Left renal cortex interstitium (tissue), 4 donors: ENCODE measurements at regions not wholly inside any gene's neighbourhood (a gene's known extent, or its start where the extent isn't known, plus 50 kb on each side); places are given as distances from the start of the nearest gene placed in this dataset.
A peak's percentile ranks its signal among the peaks of the same experiment; 100 is the strongest.

Experiments
- DNase-seq, 4 donors: peaks; one replicate each; pipeline ENCODE4 v3.0.0-alpha.2; 2013; ENCODE audit warnings: low read depth in 4 of 4, low spot score in 2 of 4, missing footprints in 1 of 4

GRCh38 chr1:218965821-218966220 lies 207.9 kb upstream of the LYPLAL1 start:
- no peak for DNase-seq

- no peak for DNase-seq
These were observed 206.4 kb upstream of the LYPLAL1 start for GRCh38 chr1:218967254-218967653.

GRCh38 chr1:218967836-218968235 lies 205.8 kb upstream of the LYPLAL1 start:
- no peak for DNase-seq

- no peak for DNase-seq
These were observed 204.7 kb upstream of the LYPLAL1 start for GRCh38 chr1:218969006-218969405.

- DNase-seq, result no peak
These were observed 203.2 kb upstream of the LYPLAL1 start for GRCh38 chr1:218970397-218970990.

GRCh38 chr1:218971156-218971555 lies 202.5 kb upstream of the LYPLAL1 start:
- peak in 3 of 4 donors; percentile 11 to 50 (median 25) for DNase-seq

- DNase-seq, result no peak
These were observed 192.8 kb upstream of the LYPLAL1 start for GRCh38 chr1:218980881-218981280.

- DNase-seq, result no peak
These were observed 191.2 kb upstream of the LYPLAL1 start for GRCh38 chr1:218982482-218982881.

GRCh38 chr1:218983433-218983832 lies 190.2 kb upstream of the LYPLAL1 start:
- no peak for DNase-seq

GRCh38 chr1:218983848-218984247 lies 189.8 kb upstream of the LYPLAL1 start:
- no peak for DNase-seq

- no peak for DNase-seq
These were observed 188.2 kb upstream of the LYPLAL1 start for GRCh38 chr1:218985424-218985984.

- no peak for DNase-seq
These were observed 186.9 kb upstream of the LYPLAL1 start for GRCh38 chr1:218986816-218987215.

- DNase-seq, result no peak
These were observed 183.7 kb upstream of the LYPLAL1 start for GRCh38 chr1:218990019-218990418.

GRCh38 chr1:218991089-218991488 lies 182.6 kb upstream of the LYPLAL1 start:
- DNase-seq, result no peak

- no peak for DNase-seq
These were observed 179.1 kb upstream of the LYPLAL1 start for GRCh38 chr1:218994615-218995014.

- no peak for DNase-seq
These were observed 178.5 kb upstream of the LYPLAL1 start for GRCh38 chr1:218995091-218995665.

- no peak for DNase-seq
These were observed 177.3 kb upstream of the LYPLAL1 start for GRCh38 chr1:218996362-218996761.

- no peak for DNase-seq
These were observed 173.7 kb upstream of the LYPLAL1 start for GRCh38 chr1:219000005-219000404.

GRCh38 chr1:219000631-219001030 lies 173.0 kb upstream of the LYPLAL1 start:
- no peak for DNase-seq

- DNase-seq, result no peak
These were observed 163.0 kb upstream of the LYPLAL1 start for GRCh38 chr1:219010720-219011119.

- no peak for DNase-seq
These were observed 153.3 kb upstream of the LYPLAL1 start for GRCh38 chr1:219020386-219020785.

- DNase-seq, result no peak
These were observed 152.8 kb upstream of the LYPLAL1 start for GRCh38 chr1:219020846-219021245.
